HG02678 (cell line): ENCODE measurements at regions not wholly inside any gene's neighbourhood (a gene's known extent, or its start where the extent isn't known, plus 50 kb on each side); places are given as distances from the start of the nearest gene placed in this dataset.
"Not testable (repeated sequence)": the region's sequence is repeated elsewhere in the genome, so short reads cannot be mapped to it uniquely, and the experiment has no call there.

Experiments
- ATAC-seq: cut with Tn5 transposase; IDR thresholded peaks from one replicate; pipeline ENCODE4 v1.9.1; 2021; ENCODE audit warnings: mild to moderate bottlenecking, moderate library complexity; ENCODE audit not compliant: unreplicated experiment

- no peak for ATAC-seq
Measured at GRCh38 chr5:39539470-39539869, 114.7 kb upstream of the DAB2 start.

GRCh38 chr5:39534690-39535089 lies 109.9 kb upstream of the DAB2 start:
- ATAC-seq = no peak

- ATAC-seq = no peak
Measured at GRCh38 chr5:39533749-39534148, 109.0 kb upstream of the DAB2 start.

GRCh38 chr5:39532511-39532910 lies 107.7 kb upstream of the DAB2 start:
- no peak for ATAC-seq

- ATAC-seq = no peak
Measured at GRCh38 chr5:39531306-39531705, 106.5 kb upstream of the DAB2 start.

- ATAC-seq = no peak
Measured at GRCh38 chr5:39526914-39527477, 102.2 kb upstream of the DAB2 start.

- ATAC-seq = not testable (repeated sequence)
Measured at GRCh38 chr5:39525781-39526180, 101.0 kb upstream of the DAB2 start.

GRCh38 chr5:39525271-39525670 lies 100.5 kb upstream of the DAB2 start:
- no peak for ATAC-seq

- no peak for ATAC-seq
Measured at GRCh38 chr5:39523821-39524220, 99.0 kb upstream of the DAB2 start.

GRCh38 chr5:39521940-39522590 lies 97.3 kb upstream of the DAB2 start:
- no peak for ATAC-seq

- no peak for ATAC-seq
Measured at GRCh38 chr5:39521098-39521860, 96.5 kb upstream of the DAB2 start.

- no peak for ATAC-seq
Measured at GRCh38 chr5:39520232-39520572, 95.4 kb upstream of the DAB2 start.

GRCh38 chr5:39519566-39520231 lies 94.9 kb upstream of the DAB2 start:
- no peak for ATAC-seq

GRCh38 chr5:39519079-39519478 lies 94.3 kb upstream of the DAB2 start:
- no peak for ATAC-seq

- ATAC-seq = no peak
Measured at GRCh38 chr5:39518516-39518915, 93.7 kb upstream of the DAB2 start.

- ATAC-seq = no peak
Measured at GRCh38 chr5:39517800-39518199, 93.0 kb upstream of the DAB2 start.

- no peak for ATAC-seq
Measured at GRCh38 chr5:39515881-39516280, 91.1 kb upstream of the DAB2 start.

GRCh38 chr5:39513236-39513635 lies 88.5 kb upstream of the DAB2 start:
- no peak for ATAC-seq

GRCh38 chr5:39506211-39506610 lies 81.4 kb upstream of the DAB2 start:
- no peak for ATAC-seq

- ATAC-seq = no peak
Measured at GRCh38 chr5:39505791-39506190, 81.0 kb upstream of the DAB2 start.

GRCh38 chr5:39505363-39505762 lies 80.6 kb upstream of the DAB2 start:
- ATAC-seq = no peak

- no peak for ATAC-seq
Measured at GRCh38 chr5:39503155-39503554, 78.4 kb upstream of the DAB2 start.
